MCF 10A (cell line): ENCODE measurements at regions not wholly inside any gene's neighbourhood (a gene's known extent, or its start where the extent isn't known, plus 50 kb on each side); places are given as distances from the start of the nearest gene placed in this dataset.
A peak's percentile ranks its signal among the peaks of the same experiment; 100 is the strongest.

Experiments
- BruUV-seq: library from RNA; stranded (reverse); fragments of 400-500 nt; replicated peaks from 2 replicates; lab custom pipeline; 2021; lab: Mats Ljungman, UMichigan
- CTCF ChIA-PET: fragments of 300-600 bp; sonication (Branson Sonifier 250); formaldehyde crosslinking; extraction: SDS; loops from one replicate; lab custom pipeline; 2021; ENCODE audit warnings: antibody characterized with exemption, inconsistent platforms; lab: Yijun Ruan, JAX
- POLR2A ChIA-PET: fragments of 300-600, 350-650 bp; sonication (Branson Sonifier 250); formaldehyde crosslinking; extraction: SDS; loops from one replicate; lab custom pipeline; 2020; ENCODE audit warnings: antibody characterized with exemption, inconsistent platforms; lab: Yijun Ruan, JAX
- DNase-seq: peaks from one replicate; pipeline ENCODE4 v3.0.0-alpha.2; 2018; ENCODE audit not compliant: unreplicated experiment
- H3K27ac Mint-ChIP-seq: one replicate; pipeline ENCODE4 v1.8.0; 2022; ENCODE audit warnings: mild to moderate bottlenecking, low read depth, mixed read lengths; ENCODE audit not compliant: unreplicated experiment
- H3K27me3 Mint-ChIP-seq: one replicate; pipeline ENCODE4 v1.8.0; 2022; ENCODE audit warnings: mixed read lengths; ENCODE audit not compliant: insufficient read depth, unreplicated experiment
- H3K36me3 Mint-ChIP-seq: one replicate; pipeline ENCODE4 v1.8.0; 2022; ENCODE audit warnings: mild to moderate bottlenecking, moderate library complexity, mixed read lengths; ENCODE audit not compliant: insufficient read depth, unreplicated experiment
- H3K4me1 Mint-ChIP-seq: one replicate; pipeline ENCODE4 v1.8.0; 2022; ENCODE audit warnings: mixed read lengths; ENCODE audit not compliant: insufficient read depth, unreplicated experiment
- H3K4me3 Mint-ChIP-seq: one replicate; pipeline ENCODE4 v1.8.0; 2022; ENCODE audit warnings: mild to moderate bottlenecking, moderate library complexity, mixed read lengths; ENCODE audit not compliant: unreplicated experiment
- H3K9me3 Mint-ChIP-seq: one replicate; pipeline ENCODE4 v1.8.0; 2022; ENCODE audit warnings: mixed read lengths; ENCODE audit not compliant: unreplicated experiment
- intact Hi-C: fragments of 100-400 bp; cut with micrococcal nuclease; formaldehyde crosslinking; loops from 2 replicates; pipeline ENCODE4 v1.14.1; 2022
- TF ChIP-seq, protein P1 (sequence below): fragments of 200-600 bp; IDR thresholded peaks from one replicate; pipeline ENCODE4 v1.8.0; 2022; ENCODE audit warnings: antibody characterized with exemption, mild to moderate bottlenecking; ENCODE audit not compliant: unreplicated experiment

GRCh38 chr5:43947935-43948334 lies 345.0 kb downstream of the NNT start:
- H3K27ac Mint-ChIP-seq, result peak overlapping the region; percentile 64
- BruUV-seq, result no TSS peak
- ChIA-PET CTCF (no interaction called here), POLR2A (no interaction called here)
- H3K36me3 Mint-ChIP-seq, result no peaks in the 10 kb centered on the region
- H3K4me3 Mint-ChIP-seq, result no peak overlapping the region
- TF ChIP-seq, protein P1, sequence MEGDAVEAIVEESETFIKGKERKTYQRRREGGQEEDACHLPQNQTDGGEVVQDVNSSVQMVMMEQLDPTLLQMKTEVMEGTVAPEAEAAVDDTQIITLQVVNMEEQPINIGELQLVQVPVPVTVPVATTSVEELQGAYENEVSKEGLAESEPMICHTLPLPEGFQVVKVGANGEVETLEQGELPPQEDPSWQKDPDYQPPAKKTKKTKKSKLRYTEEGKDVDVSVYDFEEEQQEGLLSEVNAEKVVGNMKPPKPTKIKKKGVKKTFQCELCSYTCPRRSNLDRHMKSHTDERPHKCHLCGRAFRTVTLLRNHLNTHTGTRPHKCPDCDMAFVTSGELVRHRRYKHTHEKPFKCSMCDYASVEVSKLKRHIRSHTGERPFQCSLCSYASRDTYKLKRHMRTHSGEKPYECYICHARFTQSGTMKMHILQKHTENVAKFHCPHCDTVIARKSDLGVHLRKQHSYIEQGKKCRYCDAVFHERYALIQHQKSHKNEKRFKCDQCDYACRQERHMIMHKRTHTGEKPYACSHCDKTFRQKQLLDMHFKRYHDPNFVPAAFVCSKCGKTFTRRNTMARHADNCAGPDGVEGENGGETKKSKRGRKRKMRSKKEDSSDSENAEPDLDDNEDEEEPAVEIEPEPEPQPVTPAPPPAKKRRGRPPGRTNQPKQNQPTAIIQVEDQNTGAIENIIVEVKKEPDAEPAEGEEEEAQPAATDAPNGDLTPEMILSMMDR, result no peak
- no peaks in the 10 kb centered on the region for H3K27me3 Mint-ChIP-seq
- no peaks in the 10 kb centered on the region for H3K9me3 Mint-ChIP-seq
- H3K4me1 Mint-ChIP-seq, result peaks cover 12% of the 10 kb centered on the region
- intact Hi-C loops, result no loop called here
- peak; percentile 2 for DNase-seq

DNA sequence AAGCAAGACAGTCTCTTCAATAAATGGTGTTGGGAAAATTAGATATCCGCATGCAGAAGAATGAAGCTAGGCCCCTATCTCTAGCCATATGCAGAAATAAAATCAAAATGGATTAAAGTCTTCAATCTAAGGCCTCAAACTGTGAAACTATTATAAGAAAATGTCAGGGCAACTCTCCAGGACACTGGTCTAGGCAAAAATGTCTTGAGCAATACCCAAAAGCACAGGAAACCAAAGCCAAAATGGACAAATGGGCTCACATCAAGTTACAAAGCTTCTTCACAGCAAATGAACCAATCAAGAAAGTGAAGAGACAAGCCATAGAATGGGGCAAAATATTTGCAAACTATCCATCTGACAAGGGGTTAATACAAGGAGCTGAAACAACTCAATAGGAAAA lies 338.8 kb downstream of the NNT start:
- TF ChIP-seq, protein P1, result no peak
- ChIA-PET CTCF (no interaction called here), POLR2A (no interaction called here)
- Mint-ChIP-seq H3K4me1 (peaks cover 6% of the 10 kb centered on the region), H3K4me3 (no peak overlapping the region), H3K36me3 (no peaks in the 10 kb centered on the region), H3K27me3 (no peaks in the 10 kb centered on the region), H3K9me3 (peaks cover 19% of the 10 kb centered on the region), H3K27ac (no peak overlapping the region)
- DNase-seq, result no peak
- BruUV-seq, result no TSS peak
- intact Hi-C loops, result no loop called here

- H3K9me3 Mint-ChIP-seq, result peaks cover 19% of the 10 kb centered on the region
- no TSS peak for BruUV-seq
- no peak overlapping the region for H3K4me3 Mint-ChIP-seq
- H3K27me3 Mint-ChIP-seq, result no peaks in the 10 kb centered on the region
- no peak overlapping the region for H3K27ac Mint-ChIP-seq
- DNase-seq, result no peak
- H3K4me1 Mint-ChIP-seq, result peaks cover 6% of the 10 kb centered on the region
- ChIA-PET POLR2A (no interaction called here), CTCF (no interaction called here)
- no peaks in the 10 kb centered on the region for H3K36me3 Mint-ChIP-seq
- TF ChIP-seq, protein P1, result no peak
- intact Hi-C loops, result no loop called here
These were observed 337.6 kb downstream of the NNT start for GRCh38 chr5:43940562-43940961.

DNA sequence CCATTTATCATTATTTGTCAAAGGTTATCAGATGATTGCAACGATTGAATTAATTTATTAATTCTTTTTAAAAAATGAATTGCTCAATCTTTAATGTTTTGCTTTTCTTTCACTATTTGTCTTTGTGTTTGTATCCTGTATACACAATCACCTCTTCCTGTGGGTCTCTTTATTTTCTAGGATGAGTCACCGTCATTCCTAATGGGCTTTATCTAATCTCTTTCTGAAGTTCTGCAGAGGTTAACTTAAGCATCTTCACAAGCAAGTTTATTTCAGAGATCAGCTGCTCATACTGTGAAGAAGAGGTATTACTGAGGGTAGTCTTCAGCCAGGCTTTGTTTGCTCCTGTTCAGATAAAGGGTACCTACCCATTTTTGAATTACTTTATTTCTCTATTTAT lies 323.9 kb downstream of the NNT start:
- intact Hi-C loops, result no loop called here
- ChIA-PET POLR2A (no interaction called here), CTCF (no interaction called here)
- Mint-ChIP-seq H3K27ac (no peak overlapping the region), H3K4me1 (no peaks in the 10 kb centered on the region), H3K4me3 (no peak overlapping the region), H3K36me3 (no peaks in the 10 kb centered on the region), H3K9me3 (no peaks in the 10 kb centered on the region), H3K27me3 (no peaks in the 10 kb centered on the region)
- no TSS peak for BruUV-seq
- TF ChIP-seq, protein P1, result no peak
- no peak for DNase-seq
